NCI-H748 (cell line): ENCODE measurements at regions not wholly inside any gene's neighbourhood (a gene's known extent, or its start where the extent isn't known, plus 50 kb on each side); places are given as distances from the start of the nearest gene placed in this dataset.
A peak's percentile ranks its signal among the peaks of the same experiment; 100 is the strongest.
"Not testable (repeated sequence)": the region's sequence is repeated elsewhere in the genome, so short reads cannot be mapped to it uniquely, and the experiment has no call there.

Experiments
- DNase-seq: peaks from one replicate; lab custom pipeline; 2025; ENCODE audit not compliant: unreplicated experiment; lab: John Stamatoyannopoulos, UW

DNA sequence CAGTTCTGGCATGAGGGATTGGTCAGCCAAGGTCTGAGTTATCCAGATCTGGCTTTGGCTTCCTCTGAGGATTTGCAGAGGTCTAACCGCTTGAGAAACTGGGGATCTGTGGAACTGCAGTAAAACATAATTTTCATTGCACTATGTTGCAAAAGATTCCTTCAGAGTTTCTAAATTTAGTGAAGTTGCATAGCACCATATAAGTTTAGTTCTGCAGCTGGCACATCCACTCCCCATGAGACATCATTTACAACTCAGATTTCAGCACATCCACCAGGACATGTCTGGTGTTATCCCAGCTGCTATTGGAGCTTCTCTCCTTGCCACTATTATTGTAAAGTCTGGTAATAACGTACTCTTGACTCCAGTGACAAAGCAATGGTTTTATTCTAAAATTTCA, 181.5 kb downstream of the CWF19L2 start:
- DNase-seq: no peak

DNA sequence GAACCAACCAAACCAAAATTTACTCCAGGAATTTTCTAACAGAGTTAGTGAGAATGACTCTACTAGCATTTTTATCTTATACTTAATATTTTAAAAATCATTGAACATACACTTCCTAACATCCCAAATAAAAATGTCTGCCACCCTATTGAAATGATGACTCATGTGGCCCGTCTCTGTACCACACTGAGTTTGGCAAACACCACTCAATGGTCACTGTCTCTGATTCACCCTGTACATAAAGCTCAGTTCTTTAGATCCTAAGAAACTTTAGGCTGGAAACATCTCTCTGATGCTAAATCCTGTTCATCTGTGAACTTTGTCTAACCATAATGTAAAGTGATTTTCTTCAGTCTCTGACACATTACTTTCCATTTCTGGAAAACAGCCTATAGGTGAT, 182.0 kb downstream of the CWF19L2 start:
- no peak for DNase-seq

DNA sequence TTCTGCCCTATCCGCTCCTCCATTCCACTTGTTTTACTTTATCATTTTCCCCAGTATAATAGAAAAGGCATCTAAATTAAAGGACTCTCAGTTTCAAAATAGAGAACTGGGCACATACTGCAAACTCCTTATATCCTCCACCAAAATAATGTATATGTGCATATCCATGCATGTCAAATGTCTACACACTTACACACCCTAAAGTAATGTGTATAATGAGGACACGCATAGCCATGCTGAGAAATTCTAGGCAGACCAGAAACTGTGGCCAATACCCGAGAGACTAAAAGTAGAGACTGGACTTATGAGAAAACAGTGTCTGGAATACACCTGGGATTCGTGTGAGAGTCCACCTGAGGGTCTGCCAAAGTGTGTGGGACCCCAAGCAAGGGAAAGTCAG, 183.5 kb downstream of the CWF19L2 start:
- DNase-seq: no peak

DNA sequence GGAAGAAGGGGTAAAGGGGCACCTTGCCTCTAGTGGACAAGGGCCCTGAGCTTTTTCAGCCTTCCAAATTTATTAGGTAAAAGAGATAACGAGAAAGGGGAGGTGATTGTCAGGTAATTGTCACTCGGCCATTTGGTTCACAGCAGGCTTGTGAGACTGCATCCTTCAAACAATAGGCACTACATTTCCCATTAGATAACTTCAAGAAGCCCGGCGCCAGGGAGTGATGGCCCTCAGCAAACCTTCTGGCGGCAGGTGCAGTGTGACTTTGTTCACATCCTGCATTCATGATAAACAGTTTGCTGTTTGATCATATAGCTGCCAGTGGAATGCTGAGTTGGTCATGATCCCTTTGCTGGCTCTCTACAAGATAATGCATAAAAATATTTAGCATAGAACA, 185.1 kb downstream of the CWF19L2 start:
- peak; percentile 85 for DNase-seq

DNA sequence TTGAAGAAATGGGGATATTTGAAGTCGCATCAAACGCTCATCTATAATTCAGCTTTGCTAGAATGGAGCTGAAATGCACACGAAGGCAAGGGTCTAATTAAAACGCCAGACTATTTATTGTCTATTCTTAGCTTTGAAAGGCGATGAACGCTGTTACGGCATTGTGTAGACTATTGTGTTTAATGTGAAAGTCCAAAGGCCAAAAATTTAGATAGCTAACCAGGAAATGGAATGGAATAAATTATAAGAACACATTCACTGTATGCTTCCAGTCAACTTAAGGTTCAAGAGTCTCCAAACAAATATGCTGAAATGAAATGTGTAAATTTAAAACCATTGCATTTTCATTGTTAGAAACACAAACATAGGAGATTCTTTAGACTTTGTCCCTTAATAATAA, 186.2 kb downstream of the CWF19L2 start:
- DNase-seq: peak; percentile 30

DNA sequence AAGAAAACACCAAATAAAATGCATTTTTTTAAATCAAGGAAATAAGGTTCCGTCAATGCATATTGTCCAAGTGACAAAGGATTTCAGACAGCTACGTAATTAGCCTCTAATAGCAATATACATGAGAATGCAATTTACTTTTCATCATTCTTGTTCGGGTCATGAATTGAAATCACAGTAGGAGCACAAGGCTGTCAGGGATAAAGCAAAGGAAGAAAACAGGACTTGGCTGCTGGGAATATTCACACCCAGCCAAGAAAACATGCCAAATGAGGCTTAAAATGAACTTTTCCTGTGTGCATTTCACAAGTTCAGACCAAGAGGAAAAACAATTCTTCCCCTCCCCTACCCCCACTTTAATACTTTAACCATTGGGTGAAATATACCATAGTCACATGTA, 188.6 kb downstream of the CWF19L2 start:
- no peak for DNase-seq

DNA sequence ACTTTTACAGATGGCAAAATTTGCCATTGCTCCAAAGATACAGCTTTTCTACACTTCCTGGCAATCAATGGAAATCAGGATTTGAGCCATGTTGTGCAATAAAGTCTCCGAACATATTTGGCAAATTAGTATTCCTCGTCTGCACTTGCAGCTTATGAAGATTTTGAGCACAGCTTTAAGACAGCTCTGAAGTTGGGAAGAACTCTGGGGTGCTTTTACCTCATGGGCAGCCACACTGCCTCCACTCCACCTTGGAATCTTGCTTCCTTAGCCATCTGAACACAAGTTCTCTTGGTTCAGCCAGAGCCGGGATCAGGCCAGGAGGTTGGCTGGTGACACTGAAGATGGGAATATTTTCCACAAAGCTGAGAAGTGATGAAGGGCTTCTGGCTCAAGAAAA, 191.2 kb downstream of the CWF19L2 start:
- DNase-seq: no peak

DNA sequence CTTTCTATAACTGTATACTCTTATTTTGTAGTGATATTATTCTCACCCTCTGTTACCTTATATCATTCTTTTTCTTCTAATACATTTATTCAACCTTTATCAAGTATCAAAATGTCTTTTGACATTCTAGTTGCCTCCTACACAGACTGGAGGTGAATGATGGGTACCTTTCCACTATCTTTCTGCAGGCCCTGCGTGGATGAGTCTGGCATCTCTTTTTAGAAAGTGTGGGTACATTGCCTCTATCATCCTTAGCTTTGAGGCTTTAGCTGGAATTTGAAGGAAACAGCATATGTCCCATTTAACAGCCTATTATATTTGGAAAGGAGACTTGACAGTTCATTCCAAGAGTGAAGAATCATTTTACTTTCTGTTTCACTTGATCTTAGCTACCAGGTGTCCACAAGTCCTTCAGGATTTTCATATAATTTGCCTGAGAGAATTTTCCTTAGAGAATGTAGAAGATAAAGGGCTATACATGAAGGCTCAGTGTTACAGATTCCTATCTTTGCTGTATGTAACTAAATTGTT, 192.0 kb downstream of the CWF19L2 start:
- no peak for DNase-seq

DNA sequence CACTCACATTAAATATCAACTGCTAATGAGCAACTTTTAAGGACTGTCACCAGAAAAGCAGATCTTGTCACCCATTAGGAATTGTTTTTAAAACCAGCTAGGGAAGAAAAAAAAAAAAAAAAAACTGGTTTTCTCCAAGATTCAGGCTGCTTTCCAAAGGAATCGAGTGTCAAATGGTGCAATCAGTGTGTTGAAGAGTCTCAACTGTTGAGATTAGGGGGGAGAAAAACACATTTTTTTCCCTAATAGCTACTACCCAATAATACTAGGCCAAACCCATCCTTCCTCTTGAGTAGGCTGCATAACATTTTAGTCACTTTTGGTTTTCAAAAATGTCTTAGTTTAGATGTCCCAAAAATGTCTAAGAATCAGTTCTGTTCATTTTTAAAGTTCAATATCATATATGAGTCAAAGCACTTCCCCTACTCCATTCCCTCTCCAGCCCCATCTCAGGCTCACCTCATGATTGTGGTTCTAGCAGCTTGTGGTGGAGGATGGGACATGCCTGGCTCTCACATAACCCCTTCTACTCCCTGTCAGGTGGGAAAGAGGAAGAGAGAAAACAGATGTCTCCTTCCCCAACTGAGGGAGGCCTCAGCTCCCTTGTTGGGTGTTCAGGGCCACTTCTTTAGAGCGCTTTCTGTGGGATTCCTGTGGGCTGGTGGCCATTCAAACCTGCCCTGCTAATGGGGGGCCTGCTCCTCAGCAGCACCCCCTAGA, 193.6 kb downstream of the CWF19L2 start:
- DNase-seq: no peak

DNA sequence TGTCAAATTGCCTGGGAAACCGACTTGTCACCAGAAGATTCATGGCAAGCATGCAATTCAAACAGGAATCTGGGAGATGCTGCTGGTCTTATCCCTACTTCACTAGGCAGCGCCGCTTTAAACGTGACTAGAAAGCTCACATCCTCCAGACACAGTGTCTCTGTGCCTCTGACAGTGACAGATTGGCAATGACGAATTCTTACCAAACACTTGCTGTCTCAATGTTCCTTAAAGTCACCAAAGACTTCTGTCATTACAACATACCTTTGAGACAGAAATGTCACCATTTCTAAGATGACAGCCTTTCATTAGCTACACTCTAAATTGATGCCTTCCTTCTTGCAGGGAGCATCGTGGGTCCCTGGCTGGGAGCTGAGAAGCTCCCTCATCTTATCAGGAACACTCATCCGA, 197.8 kb downstream of the CWF19L2 start:
- no peak for DNase-seq

DNA sequence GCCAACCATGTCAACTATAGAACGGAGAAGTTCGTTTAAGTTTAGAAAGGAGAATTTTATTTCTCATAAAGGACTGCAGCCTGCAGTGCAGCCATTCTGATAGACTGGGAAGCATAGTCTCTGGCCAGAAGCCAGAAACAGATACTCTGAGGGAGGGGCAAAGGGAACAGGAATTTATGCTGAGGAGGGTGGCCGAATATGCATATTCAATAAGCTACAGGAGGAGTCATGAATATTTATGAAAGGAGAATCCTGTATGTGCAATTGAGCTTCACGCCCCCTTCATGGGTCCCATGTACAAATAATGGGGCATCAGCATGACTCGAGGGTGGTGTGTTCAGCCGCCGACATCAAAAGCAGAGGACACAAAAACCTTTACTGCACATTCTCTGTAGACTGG, 199.9 kb downstream of the CWF19L2 start:
- DNase-seq: no peak

DNA sequence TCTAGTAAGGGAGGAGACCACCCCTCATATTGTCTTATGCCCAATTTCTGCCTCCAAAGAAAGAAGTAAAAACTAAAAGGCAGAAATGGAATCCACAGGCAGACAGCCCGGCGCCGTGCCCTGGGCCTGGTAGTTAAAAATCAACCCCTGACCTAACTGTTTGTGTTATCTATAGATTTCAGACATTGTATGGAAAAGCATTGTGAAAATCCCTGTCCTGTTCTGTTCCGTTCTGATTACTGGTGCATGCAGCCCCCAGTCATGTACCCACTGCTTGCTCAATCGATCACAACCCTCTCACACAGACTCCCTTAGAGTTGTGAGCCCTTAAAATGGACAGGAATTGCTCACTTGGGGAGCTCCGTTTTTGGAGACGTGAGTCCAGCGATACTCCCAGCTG, 204.0 kb downstream of the CWF19L2 start:
- not testable (repeated sequence) for DNase-seq

DNA sequence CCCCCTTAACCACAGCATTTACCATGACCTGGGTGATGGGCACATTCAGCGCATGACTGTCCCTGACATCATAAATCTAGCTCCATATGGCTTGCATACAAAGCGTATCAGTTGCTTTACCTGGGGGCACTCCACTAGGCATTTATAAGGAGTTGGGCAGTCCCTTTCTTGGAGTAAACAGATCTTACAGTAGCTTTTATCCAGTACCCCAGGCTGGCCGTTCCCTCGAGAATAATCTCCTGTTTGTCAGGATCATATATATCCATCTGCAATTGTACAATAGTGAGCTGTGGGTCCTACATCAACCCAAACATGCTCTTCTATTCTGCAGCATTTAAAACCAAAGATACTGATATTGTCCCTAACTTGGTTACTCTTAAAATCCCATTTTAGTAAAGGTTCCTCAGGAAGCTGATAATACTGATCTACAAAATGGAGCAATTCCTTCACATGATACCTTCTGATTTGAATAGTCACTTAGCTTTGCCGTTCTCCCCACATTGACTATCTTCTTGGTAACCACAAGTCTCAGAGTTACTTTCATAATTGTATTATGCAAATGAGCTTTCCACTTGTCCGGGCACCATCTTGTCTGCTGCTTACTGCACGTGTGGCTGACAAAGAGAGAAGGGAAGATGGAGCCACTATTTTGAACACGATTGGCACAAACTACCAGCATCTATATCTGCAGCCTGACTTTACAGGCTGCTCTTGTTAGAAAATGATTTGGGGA, 205.0 kb downstream of the CWF19L2 start:
- DNase-seq: no peak

DNA sequence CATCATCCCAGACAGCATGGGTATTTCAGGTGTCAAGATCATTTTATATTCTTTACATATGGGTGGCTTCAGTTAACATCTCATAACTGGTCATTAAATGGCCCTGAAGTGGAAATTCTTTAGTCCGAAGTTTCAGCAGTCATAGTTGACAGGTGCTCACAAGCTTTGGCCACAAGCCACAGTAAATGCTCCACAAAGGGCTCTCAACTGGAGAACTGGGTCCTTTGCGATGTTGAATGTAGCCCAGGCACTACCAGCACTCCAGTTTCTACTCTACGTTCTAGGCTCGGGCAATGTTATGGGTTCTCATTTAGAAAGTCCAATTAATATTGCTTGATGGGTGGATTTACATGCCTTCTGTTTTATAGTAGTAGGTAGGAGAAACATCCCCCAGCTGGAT, 206.3 kb downstream of the CWF19L2 start:
- no peak for DNase-seq

DNA sequence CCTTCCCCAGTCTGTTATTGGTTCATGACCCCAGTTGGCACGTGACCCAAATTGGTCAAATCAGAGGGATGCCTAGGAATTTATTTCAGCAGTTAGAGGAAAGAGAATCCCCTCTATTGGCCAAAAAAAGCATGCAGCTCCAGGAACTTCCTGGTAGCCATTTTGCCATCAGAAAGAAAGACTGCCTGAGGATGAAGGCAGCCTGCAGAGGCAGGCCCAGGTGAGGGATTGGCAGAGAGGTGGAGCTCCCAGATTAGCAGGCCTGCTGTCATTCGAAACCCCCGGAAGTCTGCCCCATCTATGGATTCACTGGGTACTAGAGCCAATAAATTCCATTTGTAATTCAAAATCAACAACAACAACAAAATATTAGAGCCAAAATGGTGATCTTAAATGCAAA, 207.6 kb downstream of the CWF19L2 start:
- DNase-seq: no peak

DNA sequence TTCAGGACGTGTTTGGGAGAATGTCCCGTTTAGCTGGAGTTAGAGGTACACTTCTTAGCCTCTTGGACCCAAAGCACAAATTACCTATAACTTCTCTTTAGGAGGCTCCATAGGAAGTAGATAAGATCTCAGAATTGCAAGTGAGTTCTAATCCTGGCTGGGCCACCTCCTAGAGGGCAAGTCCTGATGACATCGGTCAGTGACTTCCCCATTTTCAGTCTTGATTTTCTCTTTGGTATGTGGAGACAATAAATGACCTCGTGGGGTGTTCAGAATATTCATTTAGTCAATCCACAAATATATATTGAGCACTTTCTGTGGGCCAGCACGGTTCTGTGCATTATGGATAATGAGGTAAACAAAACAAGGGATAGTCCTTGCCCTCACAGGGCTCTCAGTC, 208.6 kb downstream of the CWF19L2 start:
- no peak for DNase-seq

DNA sequence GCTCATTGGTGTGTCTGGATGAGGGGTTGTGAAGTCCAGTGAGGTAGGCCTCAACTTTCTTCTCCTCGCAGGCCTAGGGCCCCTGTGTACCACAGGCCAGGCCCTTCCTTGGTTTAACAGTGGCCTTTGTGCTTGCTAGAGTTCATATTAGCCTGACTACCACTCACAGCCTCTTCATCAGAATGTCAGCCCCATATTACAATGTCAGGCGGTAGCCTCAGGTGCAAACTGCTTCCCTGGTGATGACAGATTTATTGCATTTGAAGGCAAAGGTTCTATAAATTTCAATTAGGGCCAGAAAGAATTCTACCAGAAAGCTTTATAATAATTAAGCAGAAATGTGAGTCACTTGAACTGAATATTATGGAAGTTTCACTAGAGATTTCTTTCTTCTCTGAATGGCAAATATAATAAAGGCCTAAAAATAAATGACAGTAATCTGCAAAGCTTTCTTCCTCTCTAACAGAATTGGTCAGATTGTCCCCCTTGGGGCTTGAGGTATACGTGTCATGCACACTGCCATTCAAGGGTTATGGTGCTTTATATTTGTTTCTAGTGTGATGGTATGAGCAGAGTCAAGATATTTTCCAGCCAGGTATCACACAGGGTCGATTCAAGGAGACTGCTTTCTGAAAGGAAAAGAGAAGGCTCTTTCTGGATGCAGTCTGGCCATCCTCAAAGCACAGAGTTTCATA, 210.3 kb downstream of the CWF19L2 start:
- no peak for DNase-seq

DNA sequence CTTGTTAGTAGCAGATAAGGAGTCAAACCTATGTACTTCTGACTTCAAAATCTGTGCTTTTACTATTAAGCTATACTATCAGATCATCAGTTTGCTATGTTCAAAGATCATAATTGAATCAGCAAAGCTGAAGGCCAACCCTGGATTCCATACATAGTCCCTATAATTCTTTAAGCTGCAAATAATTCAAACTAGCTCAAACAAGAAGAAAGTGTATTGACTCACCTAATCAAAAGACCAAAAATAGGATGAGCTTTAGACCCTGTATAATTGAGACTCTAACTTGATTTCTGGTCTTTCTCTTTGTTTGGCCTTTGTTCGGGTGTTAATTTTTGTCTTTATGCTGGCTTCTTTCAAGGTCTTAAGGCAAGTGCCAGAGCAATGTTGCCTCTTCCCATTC, 213.7 kb downstream of the CWF19L2 start:
- DNase-seq: no peak

DNA sequence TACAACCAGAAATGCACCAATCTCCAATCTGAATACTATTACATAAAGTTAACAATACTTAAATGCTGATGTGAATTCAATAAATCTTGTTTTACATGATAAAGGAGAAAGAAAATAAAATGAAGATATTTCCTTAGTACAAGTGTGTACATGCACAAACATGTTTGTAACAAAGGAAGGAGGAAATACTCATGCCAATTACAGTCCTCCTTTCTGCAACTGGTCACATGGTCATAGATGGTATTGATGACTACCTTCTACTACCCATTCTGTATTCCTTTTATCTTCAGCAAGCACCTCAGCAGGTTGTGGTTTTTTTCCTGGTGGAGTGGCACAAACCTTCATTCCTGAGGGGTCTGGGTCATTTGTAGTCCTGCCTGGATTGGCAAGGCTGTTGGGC, 214.2 kb upstream of the GUCY1A2 start:
- DNase-seq: no peak

DNA sequence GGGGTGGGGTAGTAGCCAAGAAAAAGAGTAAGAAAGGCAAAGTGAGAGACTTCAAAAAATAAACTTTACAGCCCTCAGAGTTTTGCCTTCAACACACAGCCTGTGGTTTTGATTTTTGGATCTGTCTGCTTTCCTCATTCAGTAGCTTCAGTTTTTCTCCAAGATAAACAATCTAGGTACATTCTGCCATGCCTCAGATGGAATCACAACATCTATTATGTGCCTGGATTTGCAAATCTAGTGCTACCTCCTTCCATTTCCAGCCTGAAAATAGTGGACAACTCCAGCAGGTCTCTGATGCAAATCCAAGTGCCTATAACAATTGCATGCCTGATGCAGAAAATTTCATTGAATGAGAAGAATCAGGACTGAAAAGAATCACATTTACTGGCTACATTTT, 206.6 kb upstream of the GUCY1A2 start:
- no peak for DNase-seq

DNA sequence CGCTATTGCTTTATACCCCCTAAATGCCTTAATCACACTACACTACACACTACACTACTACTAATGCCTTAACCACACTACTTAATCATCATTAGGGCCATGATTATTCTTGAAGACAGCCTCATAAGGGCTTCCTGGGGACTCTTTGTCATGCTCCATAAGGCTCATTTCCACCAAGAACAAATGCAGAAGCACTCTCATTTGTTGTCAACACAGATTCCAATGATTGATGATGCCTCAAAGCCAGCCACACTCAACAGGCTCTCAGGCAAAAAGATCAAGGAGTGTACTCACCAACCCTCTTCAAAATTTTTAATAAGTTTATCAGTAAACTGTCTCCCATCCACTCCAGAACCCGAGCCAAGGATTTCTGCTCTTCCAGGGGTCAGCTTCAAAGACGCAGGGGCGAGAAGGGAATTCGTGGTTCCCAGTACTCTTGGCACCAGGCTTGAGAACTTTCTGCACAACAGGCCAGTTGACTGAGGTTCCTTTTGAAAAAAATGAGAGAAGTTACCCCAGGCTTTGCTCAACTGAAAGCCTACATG, 204.7 kb upstream of the GUCY1A2 start:
- DNase-seq: no peak

DNA sequence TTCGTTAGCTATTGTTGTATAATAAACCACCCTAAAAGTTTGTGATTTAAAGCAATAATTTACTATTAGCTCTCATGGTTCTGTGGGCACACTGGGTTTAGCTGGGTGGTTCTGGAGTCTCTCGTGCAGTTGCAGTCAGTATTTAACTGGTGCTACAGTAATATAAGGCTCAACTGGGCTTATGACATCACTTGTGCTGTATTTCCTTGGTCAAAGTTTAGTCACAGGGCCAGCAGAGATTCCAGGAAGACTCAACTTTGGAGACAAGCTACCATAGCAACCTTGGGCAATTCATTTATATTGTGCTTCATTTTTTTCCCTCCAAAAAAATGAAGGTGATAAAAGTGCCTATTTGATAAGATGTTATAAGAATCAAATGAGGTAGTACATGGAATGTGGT, 204.2 kb upstream of the GUCY1A2 start:
- DNase-seq: no peak
